CD14-positive monocyte (primary cell): ENCODE measurements at regions not wholly inside any gene's neighbourhood (a gene's known extent, or its start where the extent isn't known, plus 50 kb on each side); places are given as distances from the start of the nearest gene placed in this dataset.
A peak's percentile ranks its signal among the peaks of the same experiment; 100 is the strongest.

ENCODE experiments used
- DNase-seq, 3 donors: peaks; one replicate each; pipeline ENCODE4 v3.0.0-alpha.2; 2011 to 2022
- H2AFZ ChIP-seq: 2 replicates; pipeline ENCODE4 v1.6.0; 2012; ENCODE audit warnings: mild to moderate bottlenecking, low read depth, low read length, inconsistent platforms; ENCODE audit not compliant: insufficient read depth, poor library complexity, severe bottlenecking
- H3K27ac ChIP-seq, 2 donors: 1 replicate in 1 of 2; 2 replicates in 1 of 2; pipeline ENCODE4 v1.5.1; 2012 to 2013; ENCODE audit warnings: low read length in 2 of 2, control low read depth in 1 of 2, inconsistent platforms in 1 of 2, low read depth in 1 of 2, mild to moderate bottlenecking in 1 of 2
- H3K27me3 ChIP-seq, 2 donors: one replicate each; pipeline versions ENCODE4 v1.6.0 to v1.6.1; 2011 to 2013; ENCODE audit warnings: low read length in 2 of 2; ENCODE audit not compliant: control insufficient read depth in 2 of 2, insufficient read depth in 2 of 2
- H3K36me3 ChIP-seq, 2 donors: replicated peaks in 1 of 2; 1 replicate in 1 of 2; 2 replicates in 1 of 2; pipeline versions ENCODE4 v1.5.1 to v1.6.1; 2012 to 2013; ENCODE audit warnings: low read length in 2 of 2, control low read depth in 1 of 2, inconsistent platforms in 1 of 2, mild to moderate bottlenecking in 1 of 2; ENCODE audit not compliant: insufficient read depth in 2 of 2, control insufficient read depth in 1 of 2
- H3K4me1 ChIP-seq, 2 donors: 1 replicate in 1 of 2; 2 replicates in 1 of 2; pipeline versions ENCODE4 v1.5.1 to v1.6.1; 2012 to 2013; ENCODE audit warnings: low read length in 2 of 2, control low read depth in 1 of 2, inconsistent platforms in 1 of 2, mild to moderate bottlenecking in 1 of 2, moderate library complexity in 1 of 2; ENCODE audit not compliant: insufficient read depth in 2 of 2, control insufficient read depth in 1 of 2
- H3K4me2 ChIP-seq: replicated peaks from 2 replicates; pipeline ENCODE3; 2012; ENCODE audit warnings: low read length, moderate library complexity, mild to moderate bottlenecking; ENCODE audit not compliant: poor library complexity, severe bottlenecking; ENCODE audit errors: extremely low read depth
- H3K4me3 ChIP-seq, 3 experiments: fragments of 200-600 bp in 1 of 3; sonication (generic) in 1 of 3; replicated peaks in 1 of 3; 1 replicate in 2 of 3; 2 replicates in 1 of 3; pipeline ENCODE4 v1.5.1; 2011 to 2013; ENCODE audit warnings: low read length in 3 of 3, mild to moderate bottlenecking in 3 of 3, control low read depth in 2 of 3, low read depth in 2 of 3, inconsistent platforms in 1 of 3, moderate library complexity in 1 of 3
- H3K79me2 ChIP-seq: 2 replicates; pipeline ENCODE4 v1.6.0; 2012; ENCODE audit warnings: mild to moderate bottlenecking, control low read depth, inconsistent platforms, low read length, moderate library complexity; ENCODE audit not compliant: insufficient read depth
- H3K9ac ChIP-seq: 2 replicates; pipeline ENCODE4 v1.6.0; 2017; ENCODE audit warnings: low read length, mild to moderate bottlenecking; ENCODE audit not compliant: insufficient read depth, poor library complexity, severe bottlenecking
- H3K9me3 ChIP-seq, 2 donors: replicated peaks in 1 of 2; 1 replicate in 1 of 2; 2 replicates in 1 of 2; pipeline versions ENCODE4 v1.5.1 to v1.6.1; 2012 to 2013; ENCODE audit warnings: low read length in 2 of 2, control low read depth in 1 of 2; ENCODE audit not compliant: control insufficient read depth in 1 of 2, insufficient read depth in 1 of 2
- H4K20me1 ChIP-seq: 2 replicates; pipeline ENCODE4 v1.6.0; 2012; ENCODE audit warnings: mild to moderate bottlenecking, low read length, control low read depth, moderate library complexity; ENCODE audit not compliant: insufficient read depth
- H3K27ac Mint-ChIP-seq, 7 donors: one replicate each; pipeline ENCODE4 v1.8.0; 2020; ENCODE audit warnings: mild to moderate bottlenecking in 7 of 7, mixed read lengths in 7 of 7, moderate library complexity in 6 of 7, inconsistent platforms in 2 of 7
- H3K27me3 Mint-ChIP-seq, 3 donors: one replicate each; pipeline ENCODE4 v1.8.0; 2021 to 2022; ENCODE audit warnings: low read depth in 3 of 3, mild to moderate bottlenecking in 3 of 3, mixed read lengths in 3 of 3, moderate library complexity in 3 of 3, inconsistent platforms in 1 of 3
- H3K36me3 Mint-ChIP-seq, 2 donors: one replicate each; pipeline ENCODE4 v1.8.0; 2020; ENCODE audit warnings: mixed read lengths in 2 of 2, inconsistent platforms in 1 of 2, mild to moderate bottlenecking in 1 of 2
- H3K4me1 Mint-ChIP-seq: one replicate; pipeline ENCODE4 v1.8.0; 2020; ENCODE audit warnings: mild to moderate bottlenecking, mixed read lengths
- H3K4me3 Mint-ChIP-seq, 2 donors: one replicate each; pipeline ENCODE4 v1.8.0; 2020; ENCODE audit warnings: mild to moderate bottlenecking in 2 of 2, mixed read lengths in 2 of 2, moderate library complexity in 1 of 2
- H3K9me3 Mint-ChIP-seq, 7 donors: one replicate each; pipeline ENCODE4 v1.8.0; 2020 to 2022; ENCODE audit warnings: mixed read lengths in 7 of 7, mild to moderate bottlenecking in 6 of 7, moderate library complexity in 6 of 7, inconsistent platforms in 2 of 7
- WGBS: methylation state at CpG from one replicate; pipeline ENCODE4 v1.1.5; 2013; ENCODE audit warnings: missing lambda C conversion rate; ENCODE audit not compliant: insufficient coverage; 5-methylcytosine and 5-hydroxymethylcytosine counted together
- intact Hi-C, 2 donors: fragments of 100-400 bp; cut with micrococcal nuclease; formaldehyde crosslinking; loops; one replicate each; pipeline versions ENCODE4 v1.15.0 to v1.15.1; 2023
- TF ChIP-seq, protein P1 (sequence below): fragments of 200-600 bp; IDR thresholded peaks from one replicate; pipeline ENCODE4 v1.8.0; 2022; ENCODE audit warnings: antibody characterized with exemption, mild to moderate bottlenecking

DNA sequence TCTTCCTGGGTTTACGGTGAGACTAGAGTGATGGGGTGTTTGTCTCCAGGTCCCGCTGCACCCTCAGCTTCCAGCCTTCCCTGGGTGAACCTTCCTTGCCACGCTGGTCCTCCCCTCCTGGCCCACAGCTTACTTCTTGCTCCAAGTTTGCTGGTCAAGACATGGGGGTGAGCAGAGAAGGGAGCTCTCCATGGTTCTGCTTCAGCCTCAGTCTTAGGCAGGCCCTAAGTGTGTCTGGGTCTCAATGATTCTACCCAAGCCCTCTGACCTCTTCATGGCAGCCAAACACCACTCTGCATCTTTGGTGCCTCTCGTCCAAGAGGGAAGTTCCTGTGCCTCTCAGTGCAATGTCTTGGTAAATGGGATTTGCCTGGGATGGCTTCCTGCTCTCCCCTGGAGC, 356.5 kb upstream of the KLF6 start:
- H3K27ac Mint-ChIP-seq, result peak overlapping the region in 1 of 7 donors; percentile 37
- H3K9ac ChIP-seq, result no peak overlapping the region
- DNase-seq, result no peak
- no peak overlapping the region for H3K4me2 ChIP-seq
- H3K4me3 Mint-ChIP-seq, result no peak overlapping the region
- peaks cover 2% of the 10 kb centered on the region for H3K4me1 Mint-ChIP-seq
- peaks cover 0 to 2% (median 1%) of the 10 kb centered on the region in 3 donors for H3K27me3 Mint-ChIP-seq
- no peak overlapping the region for H2AFZ ChIP-seq
- no CpG with 5 or more reads among the region's 4 CpGs for WGBS
- TF ChIP-seq, protein P1, sequence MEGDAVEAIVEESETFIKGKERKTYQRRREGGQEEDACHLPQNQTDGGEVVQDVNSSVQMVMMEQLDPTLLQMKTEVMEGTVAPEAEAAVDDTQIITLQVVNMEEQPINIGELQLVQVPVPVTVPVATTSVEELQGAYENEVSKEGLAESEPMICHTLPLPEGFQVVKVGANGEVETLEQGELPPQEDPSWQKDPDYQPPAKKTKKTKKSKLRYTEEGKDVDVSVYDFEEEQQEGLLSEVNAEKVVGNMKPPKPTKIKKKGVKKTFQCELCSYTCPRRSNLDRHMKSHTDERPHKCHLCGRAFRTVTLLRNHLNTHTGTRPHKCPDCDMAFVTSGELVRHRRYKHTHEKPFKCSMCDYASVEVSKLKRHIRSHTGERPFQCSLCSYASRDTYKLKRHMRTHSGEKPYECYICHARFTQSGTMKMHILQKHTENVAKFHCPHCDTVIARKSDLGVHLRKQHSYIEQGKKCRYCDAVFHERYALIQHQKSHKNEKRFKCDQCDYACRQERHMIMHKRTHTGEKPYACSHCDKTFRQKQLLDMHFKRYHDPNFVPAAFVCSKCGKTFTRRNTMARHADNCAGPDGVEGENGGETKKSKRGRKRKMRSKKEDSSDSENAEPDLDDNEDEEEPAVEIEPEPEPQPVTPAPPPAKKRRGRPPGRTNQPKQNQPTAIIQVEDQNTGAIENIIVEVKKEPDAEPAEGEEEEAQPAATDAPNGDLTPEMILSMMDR, result no peak
- H3K9me3 ChIP-seq, result peaks cover 9 to 10% of the 10 kb centered on the region in 2 donors
- no peak overlapping the region for H3K4me3 ChIP-seq
- peaks cover 10 to 27% (median 23%) of the 10 kb centered on the region in 7 donors for H3K9me3 Mint-ChIP-seq
- no peaks in the 10 kb centered on the region for H3K27me3 ChIP-seq
- H4K20me1 ChIP-seq, result no peaks in the 10 kb centered on the region
- intact Hi-C loops, result no loop called here
- H3K27ac ChIP-seq, result no peak overlapping the region
- no peaks in the 10 kb centered on the region for H3K36me3 ChIP-seq
- peaks cover 2 to 3% of the 10 kb centered on the region in 2 donors for H3K36me3 Mint-ChIP-seq
- no peaks in the 10 kb centered on the region for H3K79me2 ChIP-seq
- peaks cover 0 to under 1% of the 10 kb centered on the region in 2 donors for H3K4me1 ChIP-seq

DNA sequence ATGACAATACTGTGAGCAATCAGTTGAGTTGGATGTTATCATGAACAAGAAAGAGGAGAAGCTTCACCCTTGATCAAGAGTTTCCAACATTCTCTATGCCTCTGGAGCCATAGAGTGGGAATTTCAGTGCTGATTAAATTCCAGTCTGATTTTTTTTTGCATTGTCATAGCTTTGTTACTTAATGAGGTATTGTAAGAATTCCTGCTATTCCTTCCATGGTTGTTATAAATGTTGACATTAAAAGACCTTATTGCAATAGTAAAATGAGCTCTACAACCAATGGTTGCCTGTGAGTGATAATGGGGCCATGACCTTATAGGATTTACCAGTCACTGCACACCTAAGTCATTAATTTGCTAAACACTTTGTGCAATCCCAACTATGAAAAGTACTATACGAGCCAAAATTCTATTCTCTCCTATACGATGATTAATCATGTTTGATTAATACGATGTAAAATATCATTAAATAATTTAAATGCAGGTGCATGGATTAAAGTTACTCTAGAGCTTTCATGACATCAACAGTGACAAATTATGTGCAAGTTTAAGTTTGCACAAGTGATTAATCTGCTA, 353.2 kb upstream of the KLF6 start:
- H3K36me3 Mint-ChIP-seq, result peaks cover 0 to 2% of the 10 kb centered on the region in 2 donors

More for the DNA sequence above, 353.2 kb upstream of the KLF6 start:
- no peaks in the 10 kb centered on the region for H3K79me2 ChIP-seq
- no peak overlapping the region for H3K9ac ChIP-seq
- peaks cover 0 to 2% (median 2%) of the 10 kb centered on the region in 3 donors for H3K27me3 Mint-ChIP-seq
- H3K27ac Mint-ChIP-seq, result no peak overlapping the region
- intact Hi-C loops, result loop anchor here in 1 of 2 donors (10.0 kb wide), 1 partner anchor 197 kb away; no protein-coding TSS in a partner anchor
- no CpG with 5 or more reads among the region's 3 CpGs for WGBS
- H3K4me2 ChIP-seq, result no peak overlapping the region
- H3K4me1 Mint-ChIP-seq, result peaks cover 18% of the 10 kb centered on the region
- no peak overlapping the region for H2AFZ ChIP-seq
- no peaks in the 10 kb centered on the region for H3K27me3 ChIP-seq
- peaks cover 9 to 21% (median 19%) of the 10 kb centered on the region in 7 donors for H3K9me3 Mint-ChIP-seq
- TF ChIP-seq, protein P1, result no peak
- no peaks in the 10 kb centered on the region for H4K20me1 ChIP-seq
- no peak overlapping the region for H3K4me3 ChIP-seq
- H3K9me3 ChIP-seq, result peaks cover 9 to 10% of the 10 kb centered on the region in 2 donors
- H3K4me3 Mint-ChIP-seq, result no peak overlapping the region
- H3K27ac ChIP-seq, result no peak overlapping the region
- H3K4me1 ChIP-seq, result peaks cover 8 to 11% of the 10 kb centered on the region in 2 donors
- no peaks in the 10 kb centered on the region for H3K36me3 ChIP-seq
- no peak for DNase-seq
